Activated B cell treated with CpG ODN at 0.5 μM for 24 hours (primary cell): ENCODE measurements at regions not wholly inside any gene's neighbourhood (a gene's known extent, or its start where the extent isn't known, plus 50 kb on each side); places are given as distances from the start of the nearest gene placed in this dataset.

Source experiments
- ATAC-seq: fragments of 200-7000 bp; cut with Tn5 transposase; one replicate; pipeline ENCODE4 v1.10.0; 2021; ENCODE audit warnings: low read depth, mild to moderate bottlenecking, moderate library complexity
- CTCF ChIA-PET: fragments of 350-600 bp; sonication (Branson Sonifier 250); formaldehyde crosslinking; loops from one replicate; lab custom pipeline; 2021; ENCODE audit warnings: antibody characterized with exemption; lab: Charles Lee
- POLR2A ChIA-PET: fragments of 350-600 bp; sonication (Branson Sonifier 250); formaldehyde crosslinking; loops from one replicate; lab custom pipeline; 2021; ENCODE audit warnings: antibody characterized with exemption; lab: Charles Lee
- DNase-seq: peaks from one replicate; pipeline ENCODE4 v3.0.0; 2022
- H3K27ac Mint-ChIP-seq: one replicate; pipeline ENCODE4 v1.8.0; 2020; ENCODE audit warnings: mixed read lengths
- H3K27me3 Mint-ChIP-seq: one replicate; pipeline ENCODE4 v1.8.0; 2021; ENCODE audit warnings: mixed read lengths
- H3K36me3 Mint-ChIP-seq: one replicate; pipeline ENCODE4 v1.8.0; 2021; ENCODE audit warnings: low read depth, mixed read lengths
- H3K4me1 Mint-ChIP-seq: one replicate; pipeline ENCODE4 v1.8.0; 2021; ENCODE audit warnings: mixed read lengths
- H3K4me3 Mint-ChIP-seq: one replicate; pipeline ENCODE4 v1.8.0; 2020; ENCODE audit warnings: mild to moderate bottlenecking, mixed read lengths
- H3K9me3 Mint-ChIP-seq: one replicate; pipeline ENCODE4 v1.8.0; 2020; ENCODE audit warnings: mixed read lengths
- CTCF ChIP-seq: fragments of 200-600 bp; IDR thresholded peaks from one replicate; pipeline ENCODE4 v1.8.0; 2022; ENCODE audit warnings: antibody characterized with exemption, mild to moderate bottlenecking
- intact Hi-C: fragments of 100-400 bp; cut with micrococcal nuclease; formaldehyde crosslinking; loops from one replicate; pipeline ENCODE4 v1.15.1; 2024

GRCh38 chr6:76435174-76435573, 362.7 kb upstream of the IMPG1 start:
- ATAC-seq (no peak), DNase-seq (no peak)
- no peak overlapping the region for H3K27ac Mint-ChIP-seq
- H3K9me3 Mint-ChIP-seq = peaks cover 6% of the 10 kb centered on the region
- H3K27me3 Mint-ChIP-seq = no peaks in the 10 kb centered on the region
- no peaks in the 10 kb centered on the region for H3K36me3 Mint-ChIP-seq
- no peak overlapping the region for H3K4me3 Mint-ChIP-seq
- TF ChIP-seq CTCF = no peak
- intact Hi-C loops = no loop called here
- ChIA-PET CTCF (no interaction called here), POLR2A (no interaction called here)
- H3K4me1 Mint-ChIP-seq = no peaks in the 10 kb centered on the region

- Mint-ChIP-seq H3K4me1 (no peaks in the 10 kb centered on the region), H3K4me3 (no peak overlapping the region), H3K27me3 (no peaks in the 10 kb centered on the region), H3K36me3 (no peaks in the 10 kb centered on the region), H3K27ac (no peak overlapping the region), H3K9me3 (no peaks in the 10 kb centered on the region)
- POLR2A ChIA-PET = no interaction called here
- CTCF ChIA-PET = no interaction called here
- ATAC-seq (no peak), DNase-seq (no peak)
- intact Hi-C loops = no loop called here
- no peak for TF ChIP-seq CTCF
Measured at GRCh38 chr6:76422511-76423213, 350.2 kb upstream of the IMPG1 start.

GRCh38 chr6:76420094-76420493, 347.6 kb upstream of the IMPG1 start:
- Mint-ChIP-seq H3K4me1 (no peaks in the 10 kb centered on the region), H3K4me3 (no peak overlapping the region), H3K36me3 (no peaks in the 10 kb centered on the region), H3K27me3 (no peaks in the 10 kb centered on the region), H3K9me3 (no peaks in the 10 kb centered on the region), H3K27ac (no peak overlapping the region)
- TF ChIP-seq CTCF = no peak
- ChIA-PET POLR2A (no interaction called here), CTCF (no interaction called here)
- DNase-seq (no peak), ATAC-seq (no peak)
- intact Hi-C loops = no loop called here

GRCh38 chr6:76418560-76419223, 346.2 kb upstream of the IMPG1 start:
- no peak for ATAC-seq

More at GRCh38 chr6:76418560-76419223, 346.2 kb upstream of the IMPG1 start:
- CTCF ChIA-PET = no interaction called here
- no peak for TF ChIP-seq CTCF
- Mint-ChIP-seq H3K4me3 (no peak overlapping the region), H3K27ac (no peak overlapping the region), H3K4me1 (no peaks in the 10 kb centered on the region), H3K36me3 (no peaks in the 10 kb centered on the region), H3K27me3 (no peaks in the 10 kb centered on the region), H3K9me3 (no peaks in the 10 kb centered on the region)
- DNase-seq = no peak
- POLR2A ChIA-PET = no interaction called here
- intact Hi-C loops = no loop called here
